A549 (cell line): ENCODE measurements at regions not wholly inside any gene's neighbourhood (a gene's known extent, or its start where the extent isn't known, plus 50 kb on each side); places are given as distances from the start of the nearest gene placed in this dataset.

Experiments
- ATAC-seq, 2 experiments: fragments of 200-7000 bp in 1 of 2; fragments of >200 bp in 1 of 2; cut with Nextera tagmentation in 1 of 2; cut with Tn5 transposase in 1 of 2; 3 replicates each; pipeline versions ENCODE4 v1.8.0 to v1.9.1; 2018 to 2020; ENCODE audit warnings: mild to moderate bottlenecking in 1 of 2, moderate library complexity in 1 of 2
- CTCF ChIA-PET: fragments of 300-600 bp; sonication (Branson Sonifier 250); formaldehyde crosslinking; extraction: SDS; loops from one replicate; lab custom pipeline; 2021; ENCODE audit warnings: antibody characterized with exemption, inconsistent platforms; lab: Yijun Ruan, JAX
- POLR2A ChIA-PET: fragments of 350-600 bp; formaldehyde crosslinking; extraction: SDS; loops from one replicate; lab custom pipeline; 2021; ENCODE audit warnings: antibody characterized with exemption, inconsistent platforms; lab: Yijun Ruan, JAX
- DNase-seq, 2 experiments: peaks; one replicate each; pipeline versions ENCODE4 v3.0.0 to v3.0.0-alpha.2; 2011 to 2016; ENCODE audit warnings: low read depth in 1 of 2, low spot score in 1 of 2
- FAIRE-seq: peaks from 2 replicates; lab custom pipeline; 2011; peaks lifted over from hg19 to GRCh38; lab: Jason Lieb, UNC
- H3K27ac ChIP-seq, 2 experiments: fragments of >200 bp; sonication (Bioruptor Twin); formaldehyde crosslinking; 3 replicates each; pipeline ENCODE4 v1.5.1; 2016 to 2017
- H3K4me1 ChIP-seq: fragments of >200 bp; sonication (Bioruptor Twin); formaldehyde crosslinking; 3 replicates; pipeline ENCODE4 v1.6.1; 2016
- H3K4me2 ChIP-seq: fragments of >200 bp; sonication (Bioruptor Twin); formaldehyde crosslinking; 3 replicates; pipeline ENCODE4 v1.6.1; 2016
- H3K4me3 ChIP-seq: fragments of >200 bp; sonication (Bioruptor Twin); formaldehyde crosslinking; 3 replicates; pipeline ENCODE4 v1.5.1; 2016
- H3K9me3 ChIP-seq: fragments of >200 bp; sonication (Bioruptor Twin); formaldehyde crosslinking; 3 replicates; pipeline ENCODE4 v1.6.1; 2016
- BHLHE40 ChIP-seq: IDR thresholded peaks from 2 replicates; pipeline ENCODE4 v1.6.1; 2012; ENCODE audit warnings: low read depth, low read length, inconsistent platforms
- CBX2 ChIP-seq: fragments of 200-600 bp; sonication (generic); IDR thresholded peaks from 2 replicates; pipeline ENCODE4 v1.6.1; 2016; ENCODE audit warnings: low read depth, mild to moderate bottlenecking, borderline replicate concordance
- CHD4 ChIP-seq: fragments of 200-600 bp; sonication (generic); IDR thresholded peaks from 2 replicates; pipeline ENCODE4 v1.6.1; 2016; ENCODE audit warnings: antibody characterized with exemption, mild to moderate bottlenecking, borderline replicate concordance
- FOSB ChIP-seq: fragments of 250-450 bp; sonication (Bioruptor Pico); IDR thresholded peaks from 2 replicates; pipeline ENCODE4 v1.5.0; 2020; ENCODE audit warnings: mild to moderate bottlenecking, moderate library complexity
- FOSL2 ChIP-seq, 2 experiments: fragments of 450-650 bp in 1 of 2; fragments of >200 bp in 1 of 2; sonication (Bioruptor Twin) in 1 of 2; formaldehyde crosslinking; IDR thresholded peaks; 2 replicates each; pipeline versions ENCODE4 v1.5.0 to v1.6.1; 2016 to 2020; ENCODE audit warnings: mild to moderate bottlenecking in 1 of 2, moderate library complexity in 1 of 2
- HDAC2 ChIP-seq: fragments of 200-600 bp; sonication (generic); IDR thresholded peaks from 2 replicates; pipeline ENCODE4 v1.6.1; 2016
- HEYL ChIP-seq: fragments of 250-450 bp; sonication (Bioruptor Pico); IDR thresholded peaks from 2 replicates; pipeline ENCODE4 v1.8.0; 2021; ENCODE audit warnings: mild to moderate bottlenecking, moderate library complexity
- HOXB13 ChIP-seq: fragments of 250-450 bp; sonication (Bioruptor Pico); IDR thresholded peaks from 2 replicates; pipeline ENCODE4 v1.5.0; 2020; ENCODE audit warnings: low read depth, mild to moderate bottlenecking, moderate library complexity
- HOXB5 ChIP-seq: fragments of 250-450 bp; sonication (Bioruptor Pico); IDR thresholded peaks from 2 replicates; pipeline ENCODE4 v1.5.0; 2020; ENCODE audit warnings: mild to moderate bottlenecking, moderate library complexity
- JUNB ChIP-seq: fragments of >200 bp; sonication (Bioruptor Twin); formaldehyde crosslinking; IDR thresholded peaks from 2 replicates; pipeline ENCODE4 v1.6.1; 2016
- KDM5A ChIP-seq: fragments of 200-600 bp; sonication (generic); IDR thresholded peaks from 2 replicates; pipeline ENCODE4 v1.6.1; 2016; ENCODE audit warnings: antibody characterized with exemption, mild to moderate bottlenecking
- MAFK ChIP-seq: fragments of 450-650 bp; IDR thresholded peaks from 2 replicates; pipeline ENCODE4 v1.6.1; 2014; ENCODE audit not compliant: partially characterized antibody
- MYC ChIP-seq: IDR thresholded peaks from 2 replicates; pipeline ENCODE4 v1.6.1; 2012; ENCODE audit warnings: mild to moderate bottlenecking, inconsistent platforms, low read length, improper control_type of control experiment, borderline replicate concordance
- NFE2L2 ChIP-seq: fragments of 150-350 bp; conservative IDR thresholded peaks from 2 replicates; pipeline ENCODE4 v1.6.1; 2014; ENCODE audit warnings: low read length
- POLR2A ChIP-seq: IDR thresholded peaks from 2 replicates; pipeline ENCODE4 v1.6.1; 2012; ENCODE audit warnings: mild to moderate bottlenecking, low read length
- POLR2AphosphoS2 ChIP-seq: conservative IDR thresholded peaks from 2 replicates; pipeline ENCODE4 v1.6.1; 2012; ENCODE audit warnings: low read length, improper control_type of control experiment, inconsistent platforms
- RAD21 ChIP-seq, 2 experiments: fragments of >200 bp in 1 of 2; sonication (Bioruptor Twin) in 1 of 2; formaldehyde crosslinking in 1 of 2; IDR thresholded peaks in 1 of 2; conservative IDR thresholded peaks in 1 of 2; 2 replicates in 1 of 2; 3 replicates in 1 of 2; pipeline ENCODE4 v1.6.1; 2012 to 2018; ENCODE audit warnings: inconsistent platforms in 1 of 2
- RARB ChIP-seq: fragments of 250-450 bp; sonication (Bioruptor Pico); IDR thresholded peaks from 2 replicates; pipeline ENCODE4 v1.8.0; 2021; ENCODE audit warnings: mild to moderate bottlenecking, moderate library complexity
- RNF2 ChIP-seq: fragments of 200-600 bp; sonication (generic); IDR thresholded peaks from 2 replicates; pipeline ENCODE4 v1.6.1; 2016; ENCODE audit warnings: low read depth, mild to moderate bottlenecking, antibody characterized with exemption, moderate library complexity, borderline replicate concordance
- ZC3H11A ChIP-seq: fragments of 450-650 bp; IDR thresholded peaks from 2 replicates; pipeline ENCODE4 v1.6.1; 2014; ENCODE audit warnings: antibody characterized with exemption, mild to moderate bottlenecking
- ZFP36 ChIP-seq: fragments of 450-650 bp; IDR thresholded peaks from 2 replicates; pipeline ENCODE4 v1.6.1; 2014; ENCODE audit warnings: borderline replicate concordance; ENCODE audit not compliant: partially characterized antibody
- ZNF302 ChIP-seq: fragments of 250-450 bp; sonication (Bioruptor Pico); IDR thresholded peaks from 2 replicates; pipeline ENCODE4 v1.9.0; 2021; ENCODE audit warnings: inconsistent platforms, mild to moderate bottlenecking, moderate library complexity
- ZSCAN20 ChIP-seq: fragments of 250-450 bp; sonication (Bioruptor Pico); IDR thresholded peaks from 2 replicates; pipeline ENCODE4 v1.8.0; 2022; ENCODE audit warnings: mild to moderate bottlenecking, moderate library complexity
- WGBS: methylation state at CpG from one replicate; pipeline ENCODE4 v1.1.6; 2017; ENCODE audit errors: missing lambda C conversion rate; 5-methylcytosine and 5-hydroxymethylcytosine counted together
- TF ChIP-seq, protein P1 (sequence below): fragments of 250-450 bp; sonication (Bioruptor Pico); IDR thresholded peaks from 2 replicates; pipeline ENCODE4 v1.5.0; 2021; ENCODE audit warnings: mild to moderate bottlenecking, moderate library complexity, borderline replicate concordance
- TF ChIP-seq, protein P2 (sequence below): IDR thresholded peaks from 2 replicates; pipeline ENCODE4 v1.6.1; 2012

DNA sequence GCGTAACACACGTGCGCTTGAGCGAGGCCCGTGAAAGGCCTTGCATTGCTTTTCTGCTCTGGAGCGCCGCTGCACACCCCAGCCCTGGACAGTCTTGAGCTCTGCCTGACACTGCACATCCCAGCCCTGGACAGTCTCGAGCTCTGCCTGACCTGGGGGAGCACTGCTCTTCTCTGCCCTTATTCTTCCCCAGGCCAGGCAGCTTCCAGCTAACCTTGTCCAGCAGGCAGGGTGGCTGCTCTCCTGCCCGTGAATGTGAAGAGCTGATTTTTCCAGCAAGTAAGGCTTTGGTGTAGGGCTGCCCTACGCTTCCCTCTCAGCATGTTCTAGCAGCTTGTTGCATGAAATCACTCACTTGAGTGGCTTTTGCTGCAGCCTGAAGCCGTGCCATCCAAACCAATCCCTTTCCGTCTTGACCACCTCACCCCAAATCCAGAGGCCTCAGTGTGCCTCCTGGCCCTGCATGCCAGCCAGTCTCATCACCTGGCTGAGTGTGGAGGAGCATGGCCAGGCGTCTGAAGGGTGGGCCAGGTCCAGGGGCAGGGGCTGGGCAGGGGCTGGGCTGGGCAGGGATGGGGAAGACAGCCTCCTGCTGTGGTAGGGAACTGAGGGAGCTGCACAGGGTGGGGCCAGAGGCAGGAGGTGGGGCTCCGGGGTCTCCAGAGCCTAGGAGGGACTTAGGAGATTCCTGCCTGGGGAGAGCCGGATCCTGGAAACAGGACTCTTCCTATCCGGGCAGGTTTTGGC lies 89.5 kb upstream of the B3GAT1 start:
- FAIRE-seq (no peak), DNase-seq (no peak)
- 43% methylated on average over 15 of the region's 16 CpGs for WGBS

DNA sequence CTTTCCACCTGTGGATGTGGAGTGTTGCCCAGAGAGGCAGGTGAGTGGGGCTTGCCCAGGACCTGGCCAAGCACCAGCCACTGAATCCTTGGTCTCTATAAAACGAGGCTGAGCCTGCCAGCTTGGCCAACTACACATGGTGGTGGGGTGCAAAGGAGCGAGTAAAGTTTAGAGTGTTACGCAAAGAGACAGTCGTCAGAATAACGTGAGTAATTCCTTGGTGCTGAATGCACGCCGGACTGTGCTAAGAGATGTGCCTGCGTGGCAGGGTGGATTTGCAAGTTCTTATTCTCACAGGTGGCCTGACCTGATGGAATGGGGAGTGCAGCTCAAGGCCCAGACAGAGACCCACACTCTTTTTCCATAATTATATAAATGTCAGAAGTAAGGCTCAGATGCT lies 88.6 kb upstream of the B3GAT1 start:
- no peak overlapping the region for H3K27ac ChIP-seq
- no peaks in the 10 kb centered on the region for H3K4me1 ChIP-seq
- no peak for ATAC-seq
- 47% methylated on average over 8 of the region's 8 CpGs for WGBS
- H3K9me3 ChIP-seq, result no peaks in the 10 kb centered on the region
- no peak overlapping the region for H3K4me3 ChIP-seq
- CTCF ChIA-PET, result no interaction called here
- POLR2A ChIA-PET, result no interaction called here
- TF ChIP-seq HOXB13 (CRISPR knock-in tag) (no peak), ZSCAN20 (CRISPR knock-in tag) (no peak), MYC (no peak), CHD4 (no peak), NFE2L2 (no peak), JUNB (no peak), RNF2 (no peak), CBX2 (no peak)
- no peak overlapping the region for H3K4me2 ChIP-seq
- no peak for DNase-seq
- FAIRE-seq, result no peak

More for the DNA sequence above, 89.5 kb upstream of the B3GAT1 start:
- POLR2A ChIA-PET, result no interaction called here
- CTCF ChIA-PET, result no interaction called here
- no peaks in the 10 kb centered on the region for H3K9me3 ChIP-seq
- no peak for TF ChIP-seq FOSB (CRISPR knock-in tag)
- TF ChIP-seq RAD21 (conservative IDR thresholded peaks at IDR 0.05 in 1 of 2, IDR thresholded peaks at IDR 0.05 in 1 of 2), result no peak
- no peak for TF ChIP-seq ZNF302 (CRISPR knock-in tag)
- no peak for TF ChIP-seq POLR2A
- TF ChIP-seq ZSCAN20 (CRISPR knock-in tag), result no peak
- TF ChIP-seq, all 56 proteins: peak for 0
- H3K27ac ChIP-seq, result no peak overlapping the region
- no peaks in the 10 kb centered on the region for H3K4me1 ChIP-seq
- no peak overlapping the region for H3K4me2 ChIP-seq
- H3K4me3 ChIP-seq, result no peak overlapping the region
- no peak for ATAC-seq

DNA sequence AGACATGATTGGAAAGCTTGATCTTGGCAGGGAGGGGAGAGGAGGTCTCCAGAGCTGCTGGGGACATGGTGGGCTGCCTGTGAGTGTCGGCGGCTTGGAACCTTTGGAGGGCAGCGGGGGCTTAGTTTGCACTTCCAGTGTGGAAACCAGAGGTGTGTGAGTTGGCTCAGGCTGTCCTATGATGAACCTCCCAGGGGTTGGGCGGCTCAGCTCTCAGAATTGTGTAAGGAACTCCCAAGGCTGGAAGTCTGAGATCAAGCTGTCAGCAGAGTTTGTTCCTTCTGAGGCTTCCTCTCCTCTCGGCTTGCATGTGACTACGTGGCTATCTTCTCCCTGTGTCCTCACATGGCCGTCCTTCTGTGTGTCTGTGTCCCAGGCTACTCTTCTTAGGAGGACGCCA lies 87.9 kb upstream of the B3GAT1 start:
- ChIA-PET CTCF (no interaction called here), POLR2A (no interaction called here)
- FAIRE-seq (no peak), ATAC-seq (no peak), DNase-seq (no peak)
- 6% methylated on average over 8 of the region's 8 CpGs for WGBS
- Histone ChIP-seq H3K4me3 (no peak overlapping the region), H3K4me1 (no peaks in the 10 kb centered on the region), H3K4me2 (no peak overlapping the region), H3K27ac (no peak overlapping the region), H3K9me3 (no peaks in the 10 kb centered on the region)
- TF ChIP-seq, protein P1, sequence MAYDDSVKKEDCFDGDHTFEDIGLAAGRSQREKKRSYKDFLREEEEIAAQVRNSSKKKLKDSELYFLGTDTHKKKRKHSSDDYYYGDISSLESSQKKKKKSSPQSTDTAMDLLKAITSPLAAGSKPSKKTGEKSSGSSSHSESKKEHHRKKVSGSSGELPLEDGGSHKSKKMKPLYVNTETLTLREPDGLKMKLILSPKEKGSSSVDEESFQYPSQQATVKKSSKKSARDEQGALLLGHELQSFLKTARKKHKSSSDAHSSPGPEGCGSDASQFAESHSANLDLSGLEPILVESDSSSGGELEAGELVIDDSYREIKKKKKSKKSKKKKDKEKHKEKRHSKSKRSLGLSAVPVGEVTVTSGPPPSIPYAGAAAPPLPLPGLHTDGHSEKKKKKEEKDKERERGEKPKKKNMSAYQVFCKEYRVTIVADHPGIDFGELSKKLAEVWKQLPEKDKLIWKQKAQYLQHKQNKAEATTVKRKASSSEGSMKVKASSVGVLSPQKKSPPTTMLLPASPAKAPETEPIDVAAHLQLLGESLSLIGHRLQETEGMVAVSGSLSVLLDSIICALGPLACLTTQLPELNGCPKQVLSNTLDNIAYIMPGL (CRISPR knock-in tag), result no peak
- TF ChIP-seq NFE2L2 (no peak), HDAC2 (no peak), KDM5A (no peak), POLR2AphosphoS2 (no peak), ZFP36 (no peak), FOSL2 (IDR thresholded peaks at IDR 0.05) (no peak), FOSL2 (CRISPR knock-in tag; IDR thresholded peaks at IDR 0.05) (no peak), ZNF302 (CRISPR knock-in tag) (no peak), BHLHE40 (no peak), HOXB5 (no peak), ZC3H11A (no peak), RARB (CRISPR knock-in tag) (no peak), MAFK (no peak), CHD4 (no peak), HEYL (CRISPR knock-in tag) (no peak)
- TF ChIP-seq, protein P2, sequence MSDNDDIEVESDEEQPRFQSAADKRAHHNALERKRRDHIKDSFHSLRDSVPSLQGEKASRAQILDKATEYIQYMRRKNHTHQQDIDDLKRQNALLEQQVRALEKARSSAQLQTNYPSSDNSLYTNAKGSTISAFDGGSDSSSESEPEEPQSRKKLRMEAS, result no peak
